OCI-LY1 (cell line): ENCODE measurements at regions not wholly inside any gene's neighbourhood (a gene's known extent, or its start where the extent isn't known, plus 50 kb on each side); places are given as distances from the start of the nearest gene placed in this dataset.

ENCODE experiments used
- H2AFZ ChIP-seq: fragments of 200-600 bp; sonication (generic), shearing (Covaris generic); 2 replicates; pipeline ENCODE4 v1.6.0; 2014; ENCODE audit warnings: antibody characterized with exemption, mild to moderate bottlenecking, low read length
- H3F3A ChIP-seq: fragments of 200-600 bp; sonication (generic), shearing (Covaris generic); 2 replicates; pipeline ENCODE4 v1.6.0; 2014; ENCODE audit warnings: mild to moderate bottlenecking, antibody characterized with exemption, low read length, moderate library complexity; ENCODE audit not compliant: insufficient read depth
- H3K27ac ChIP-seq: fragments of 200-600 bp; sonication (generic); 2 replicates; pipeline ENCODE4 v1.5.1; 2014; ENCODE audit warnings: low read length, mixed run types, mild to moderate bottlenecking, low read depth; ENCODE audit not compliant: poor library complexity, severe bottlenecking
- H3K27me3 ChIP-seq: fragments of 200-600 bp; sonication (generic); 2 replicates; pipeline ENCODE4 v1.6.0; 2014; ENCODE audit warnings: antibody characterized with exemption, mild to moderate bottlenecking, low read length, moderate library complexity; ENCODE audit not compliant: insufficient read depth
- H3K36me3 ChIP-seq: fragments of 200-600 bp; sonication (generic); 2 replicates; pipeline ENCODE4 v1.6.1; 2014; ENCODE audit warnings: mild to moderate bottlenecking, antibody characterized with exemption, low read length, moderate library complexity, mixed read lengths; ENCODE audit not compliant: insufficient read depth
- H3K4me1 ChIP-seq: fragments of 200-600 bp; sonication (generic); 2 replicates; pipeline ENCODE4 v1.5.1; 2014; ENCODE audit warnings: mild to moderate bottlenecking, low read length, moderate library complexity; ENCODE audit not compliant: insufficient read depth, severe bottlenecking
- H3K4me2 ChIP-seq: fragments of 200-600 bp; sonication (generic), shearing (Covaris generic); 2 replicates; pipeline ENCODE4 v1.6.1; 2014; ENCODE audit warnings: low read length
- H3K4me3 ChIP-seq: fragments of 200-600 bp; sonication (generic); 2 replicates; pipeline ENCODE4 v1.5.1; 2014; ENCODE audit warnings: low read length, low read depth, mild to moderate bottlenecking, mixed read lengths; ENCODE audit not compliant: poor library complexity, severe bottlenecking
- H3K79me2 ChIP-seq: fragments of 200-600 bp; shearing (Covaris generic); 2 replicates; pipeline ENCODE4 v1.6.1; 2016; ENCODE audit warnings: mixed run types, low read length, mixed read lengths; ENCODE audit not compliant: insufficient read depth
- H3K9ac ChIP-seq: fragments of 200-600 bp; sonication (generic), shearing (Covaris generic); 2 replicates; pipeline ENCODE4 v1.6.1; 2014; ENCODE audit warnings: mild to moderate bottlenecking, low read length, mixed read lengths
- H3K9me2 ChIP-seq: fragments of 200-600 bp; sonication (generic), shearing (Covaris generic); 2 replicates; pipeline ENCODE4 v1.6.1; 2014; ENCODE audit warnings: low read depth, mild to moderate bottlenecking, low read length, mixed read lengths
- H3K9me3 ChIP-seq: fragments of 200-600 bp; shearing (Covaris generic); 2 replicates; pipeline ENCODE4 v1.6.1; 2014; ENCODE audit warnings: low read length, mixed read lengths
- H4K20me1 ChIP-seq: fragments of 200-600 bp; sonication (generic), shearing (Covaris generic); 2 replicates; pipeline ENCODE4 v1.6.0; 2016; ENCODE audit warnings: mild to moderate bottlenecking, low read length; ENCODE audit not compliant: insufficient read depth
- EZH2 ChIP-seq: fragments of 200-600 bp; sonication (generic), shearing (Covaris generic); IDR thresholded peaks from 2 replicates; pipeline ENCODE4 v1.8.0; 2017; ENCODE audit warnings: borderline replicate concordance, mixed run types, mild to moderate bottlenecking, antibody characterized with exemption, low read length, moderate library complexity, mixed read lengths
- TF ChIP-seq, protein P1 (sequence below): fragments of 200-600 bp; sonication (generic), shearing (Covaris generic); IDR thresholded peaks from 2 replicates; pipeline ENCODE4 v1.5.1; 2017; ENCODE audit warnings: mild to moderate bottlenecking, antibody characterized with exemption, low read length, moderate library complexity, mixed read lengths

DNA sequence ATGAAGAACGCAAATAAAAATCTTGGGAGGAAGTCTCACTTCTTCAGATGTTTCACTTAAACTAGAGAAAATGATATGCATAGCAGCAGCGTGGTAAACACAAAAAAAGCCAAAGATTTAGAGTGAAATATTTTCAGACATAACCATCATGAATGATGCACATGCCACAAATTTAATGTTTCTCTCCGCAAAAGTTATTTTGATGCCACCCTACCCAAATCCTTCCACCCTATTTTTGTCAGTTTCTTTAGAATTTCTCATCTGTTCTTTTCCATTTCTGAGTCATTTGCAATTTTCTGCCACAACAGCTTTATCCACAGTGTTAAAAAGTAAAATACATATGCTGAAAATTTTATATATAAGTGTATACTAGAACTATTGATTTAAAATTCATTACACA lies 1663.7 kb upstream of the ADGRL3 start:
- H3K27me3 ChIP-seq: no peaks in the 10 kb centered on the region
- no peaks in the 10 kb centered on the region for H3K79me2 ChIP-seq
- peak overlapping the region; percentile 44 for H3K27ac ChIP-seq
- no peaks in the 10 kb centered on the region for H4K20me1 ChIP-seq
- H3K4me2 ChIP-seq: no peak overlapping the region
- no peak overlapping the region for H3K9ac ChIP-seq
- H3K36me3 ChIP-seq: no peaks in the 10 kb centered on the region
- TF ChIP-seq, protein P1, sequence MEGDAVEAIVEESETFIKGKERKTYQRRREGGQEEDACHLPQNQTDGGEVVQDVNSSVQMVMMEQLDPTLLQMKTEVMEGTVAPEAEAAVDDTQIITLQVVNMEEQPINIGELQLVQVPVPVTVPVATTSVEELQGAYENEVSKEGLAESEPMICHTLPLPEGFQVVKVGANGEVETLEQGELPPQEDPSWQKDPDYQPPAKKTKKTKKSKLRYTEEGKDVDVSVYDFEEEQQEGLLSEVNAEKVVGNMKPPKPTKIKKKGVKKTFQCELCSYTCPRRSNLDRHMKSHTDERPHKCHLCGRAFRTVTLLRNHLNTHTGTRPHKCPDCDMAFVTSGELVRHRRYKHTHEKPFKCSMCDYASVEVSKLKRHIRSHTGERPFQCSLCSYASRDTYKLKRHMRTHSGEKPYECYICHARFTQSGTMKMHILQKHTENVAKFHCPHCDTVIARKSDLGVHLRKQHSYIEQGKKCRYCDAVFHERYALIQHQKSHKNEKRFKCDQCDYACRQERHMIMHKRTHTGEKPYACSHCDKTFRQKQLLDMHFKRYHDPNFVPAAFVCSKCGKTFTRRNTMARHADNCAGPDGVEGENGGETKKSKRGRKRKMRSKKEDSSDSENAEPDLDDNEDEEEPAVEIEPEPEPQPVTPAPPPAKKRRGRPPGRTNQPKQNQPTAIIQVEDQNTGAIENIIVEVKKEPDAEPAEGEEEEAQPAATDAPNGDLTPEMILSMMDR: no peak
- TF ChIP-seq EZH2: no peak
- peaks cover 28% of the 10 kb centered on the region for H3K4me1 ChIP-seq
- H3F3A ChIP-seq: no peaks in the 10 kb centered on the region
- H3K9me3 ChIP-seq: no peaks in the 10 kb centered on the region
- peak overlapping the region; percentile 68; the same call in 1 of the 2 replicates for H2AFZ ChIP-seq
- H3K9me2 ChIP-seq: no peaks in the 10 kb centered on the region
- no peak overlapping the region for H3K4me3 ChIP-seq

DNA sequence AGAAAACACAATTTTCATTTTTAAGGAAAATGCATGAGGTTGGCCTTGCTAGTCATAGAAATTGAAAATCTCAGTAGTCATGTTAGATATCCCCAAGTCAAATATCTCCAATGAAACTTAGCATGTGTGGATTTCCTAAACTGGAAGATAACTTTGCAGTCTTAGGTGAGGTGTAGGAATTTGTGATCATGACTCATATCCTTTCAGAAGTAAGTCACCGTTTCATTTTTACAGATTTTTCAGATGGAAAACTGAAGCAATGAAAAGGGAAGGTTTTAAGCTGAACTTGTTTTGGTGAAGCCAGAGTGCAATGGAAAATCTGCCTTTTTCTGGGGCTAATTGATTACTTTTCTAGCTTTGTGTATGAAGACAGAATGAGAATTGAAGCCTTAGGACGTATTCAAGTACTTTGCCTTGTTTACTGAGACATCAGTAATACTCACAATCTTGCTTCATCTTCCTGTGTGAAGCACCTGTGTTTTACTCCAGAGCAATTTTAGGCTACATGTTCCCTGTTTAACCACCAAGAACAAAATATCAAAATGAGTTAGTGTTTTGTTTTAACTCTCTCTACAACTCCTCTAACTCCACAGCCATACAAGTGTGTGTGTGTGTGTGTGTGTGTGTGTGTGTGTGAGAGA lies 1662.8 kb upstream of the ADGRL3 start:
- no peak for TF ChIP-seq EZH2
- TF ChIP-seq, protein P1: no peak
- Histone ChIP-seq H3K36me3 (no peaks in the 10 kb centered on the region), H3K4me2 (peak overlapping the region; percentile 4; the same call in 1 of the 2 replicates), H3K79me2 (no peaks in the 10 kb centered on the region), H3K27ac (peak overlapping the region; percentile 44), H2AFZ (no peak overlapping the region), H3K9me3 (no peaks in the 10 kb centered on the region), H3K9me2 (no peaks in the 10 kb centered on the region), H3K27me3 (no peaks in the 10 kb centered on the region), H3K4me3 (no peak overlapping the region), H3F3A (no peaks in the 10 kb centered on the region), H4K20me1 (no peaks in the 10 kb centered on the region), H3K4me1 (peaks cover 28% of the 10 kb centered on the region), H3K9ac (no peak overlapping the region)

DNA sequence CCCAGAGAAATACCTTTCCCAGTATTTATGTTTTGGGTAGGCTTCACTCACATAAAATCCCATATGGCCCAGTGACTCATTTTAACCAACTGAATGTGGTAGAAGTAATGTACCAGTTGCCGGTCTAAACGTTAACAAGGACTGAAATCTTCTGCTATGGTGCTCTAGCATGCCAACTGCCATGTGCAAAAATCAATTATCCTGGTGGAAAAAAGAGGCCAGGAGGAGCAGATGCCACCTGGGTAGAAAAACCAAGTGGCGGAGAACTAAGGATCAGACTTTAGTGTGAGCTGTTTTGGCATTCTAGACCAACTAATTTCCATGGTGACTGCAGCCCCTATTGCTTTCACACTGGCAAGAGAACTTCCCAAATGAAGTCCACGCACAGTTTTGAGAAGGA lies 1660.7 kb upstream of the ADGRL3 start:
- no peaks in the 10 kb centered on the region for H3K9me2 ChIP-seq
- H3K27me3 ChIP-seq: no peaks in the 10 kb centered on the region
- no peak overlapping the region for H3K4me3 ChIP-seq
- H3K79me2 ChIP-seq: no peaks in the 10 kb centered on the region
- no peak overlapping the region for H3K9ac ChIP-seq
- H3K4me2 ChIP-seq: no peak overlapping the region
- no peaks in the 10 kb centered on the region for H3K9me3 ChIP-seq
- peaks cover 28% of the 10 kb centered on the region for H3K4me1 ChIP-seq
- no peaks in the 10 kb centered on the region for H4K20me1 ChIP-seq
- no peak for TF ChIP-seq EZH2
- TF ChIP-seq, protein P1: no peak
- H3K36me3 ChIP-seq: no peaks in the 10 kb centered on the region
- H3K27ac ChIP-seq: no peak overlapping the region
- H3F3A ChIP-seq: no peaks in the 10 kb centered on the region
- peak overlapping the region; percentile 84; the same call in 1 of the 2 replicates for H2AFZ ChIP-seq
